NT2/D1 (cell line): ENCODE measurements at regions not wholly inside any gene's neighbourhood (a gene's known extent, or its start where the extent isn't known, plus 50 kb on each side); places are given as distances from the start of the nearest gene placed in this dataset.

Experiments used
- SUZ12 ChIP-seq: IDR thresholded peaks from 2 replicates; pipeline ENCODE4 v1.6.1; 2011; ENCODE audit not compliant: insufficient read length, insufficient read depth; ENCODE audit errors: extremely low read depth
- YY1 ChIP-seq: IDR thresholded peaks from 2 replicates; pipeline ENCODE4 v1.6.1; 2011; ENCODE audit not compliant: insufficient read length, insufficient read depth
- ZNF274 ChIP-seq: IDR thresholded peaks from 2 replicates; pipeline ENCODE4 v1.6.1; 2011; ENCODE audit warnings: mild to moderate bottlenecking, low read depth, low read length

GRCh38 chr2:240219208-240219890 lies 78.9 kb upstream of the OTOS start:
- TF ChIP-seq YY1: no peak
- TF ChIP-seq ZNF274: no peak
- no peak for TF ChIP-seq SUZ12
